Left ventricle myocardium inferior (tissue), 1 donor: ENCODE measurements at regions not wholly inside any gene's neighbourhood (a gene's known extent, or its start where the extent isn't known, plus 50 kb on each side); places are given as distances from the start of the nearest gene placed in this dataset.

Experiments
- DNase-seq: peaks from one replicate; pipeline ENCODE4 v3.0.0-alpha.2; 2020
- H3K27ac ChIP-seq: fragments of 200-600 bp; replicated peaks from 2 replicates; pipeline ENCODE4 v1.8.0; 2021
- H3K27me3 ChIP-seq: fragments of 200-600 bp; 2 replicates; pipeline ENCODE4 v1.8.0; 2021; ENCODE audit warnings: low read depth
- H3K36me3 ChIP-seq: fragments of 200-600 bp; 2 replicates; pipeline ENCODE4 v1.8.0; 2021
- H3K4me1 ChIP-seq: fragments of 200-600 bp; 2 replicates; pipeline ENCODE4 v1.8.0; 2021
- H3K4me3 ChIP-seq: fragments of 200-600 bp; 2 replicates; pipeline ENCODE4 v1.8.0; 2021; ENCODE audit warnings: mild to moderate bottlenecking, moderate library complexity
- H3K9me3 ChIP-seq: fragments of 200-600 bp; replicated peaks from 2 replicates; pipeline ENCODE4 v1.8.0; 2021
- CTCF ChIP-seq: fragments of 200-600 bp; IDR thresholded peaks from 2 replicates; pipeline ENCODE4 v1.8.0; 2021; ENCODE audit warnings: antibody characterized with exemption, mild to moderate bottlenecking, borderline replicate concordance
- intact Hi-C: fragments of 100-400 bp; cut with micrococcal nuclease; formaldehyde crosslinking; loops from one replicate; pipeline ENCODE4 v1.11.0; 2022
- donor health status: DM: no; HTN: yes; CAD: no; lungs with severe emphysema.

GRCh38 chr9:79164406-79164805 is 407.4 kb upstream of the TLE4 start:
- Histone ChIP-seq H3K27ac (no peak overlapping the region), H3K36me3 (no peaks in the 10 kb centered on the region), H3K27me3 (no peaks in the 10 kb centered on the region), H3K9me3 (peaks cover under 1% of the 10 kb centered on the region), H3K4me3 (no peak overlapping the region), H3K4me1 (no peaks in the 10 kb centered on the region)
- TF ChIP-seq CTCF = no peak
- no peak for DNase-seq
- intact Hi-C loops = no loop called here

- Histone ChIP-seq H3K27me3 (no peaks in the 10 kb centered on the region), H3K9me3 (peaks cover 9% of the 10 kb centered on the region)
Measured at GRCh38 chr9:79165020-79165780, 406.6 kb upstream of the TLE4 start.

GRCh38 chr9:79166005-79166404 is 405.8 kb upstream of the TLE4 start:
- intact Hi-C loops = no loop called here
- H3K9me3 ChIP-seq = peaks cover 17% of the 10 kb centered on the region
- no peak for TF ChIP-seq CTCF
- no peak overlapping the region for H3K27ac ChIP-seq
- H3K4me3 ChIP-seq = no peak overlapping the region
- DNase-seq = no peak
- no peaks in the 10 kb centered on the region for H3K36me3 ChIP-seq
- H3K4me1 ChIP-seq = no peaks in the 10 kb centered on the region
- no peaks in the 10 kb centered on the region for H3K27me3 ChIP-seq

More at GRCh38 chr9:79165020-79165780, 406.6 kb upstream of the TLE4 start:
- TF ChIP-seq CTCF = no peak
- Histone ChIP-seq H3K36me3 (no peaks in the 10 kb centered on the region), H3K27ac (no peak overlapping the region), H3K4me1 (no peaks in the 10 kb centered on the region), H3K4me3 (no peak overlapping the region)
- intact Hi-C loops = no loop called here
- no peak for DNase-seq

- intact Hi-C loops = no loop called here
- Histone ChIP-seq H3K9me3 (peaks cover 34% of the 10 kb centered on the region), H3K36me3 (no peaks in the 10 kb centered on the region), H3K27me3 (no peaks in the 10 kb centered on the region), H3K27ac (no peak overlapping the region), H3K4me1 (no peaks in the 10 kb centered on the region), H3K4me3 (no peak overlapping the region)
- TF ChIP-seq CTCF = no peak
- no peak for DNase-seq
Measured at GRCh38 chr9:79170643-79171042, 401.1 kb upstream of the TLE4 start.

- TF ChIP-seq CTCF = no peak
- H3K9me3 ChIP-seq = peaks cover 47% of the 10 kb centered on the region
- H3K27ac ChIP-seq = no peak overlapping the region
- no peaks in the 10 kb centered on the region for H3K4me1 ChIP-seq
- intact Hi-C loops = no loop called here
- no peak overlapping the region for H3K4me3 ChIP-seq
- no peaks in the 10 kb centered on the region for H3K27me3 ChIP-seq
- DNase-seq = no peak
- H3K36me3 ChIP-seq = no peaks in the 10 kb centered on the region
Measured at GRCh38 chr9:79173932-79174331, 397.8 kb upstream of the TLE4 start.
